HEK293 (cell line): ENCODE measurements at regions not wholly inside any gene's neighbourhood (a gene's known extent, or its start where the extent isn't known, plus 50 kb on each side); places are given as distances from the start of the nearest gene placed in this dataset.

Experiments used
- HOXA7 ChIP-seq: sonication (generic); formaldehyde crosslinking; IDR thresholded peaks from 2 replicates; pipeline ENCODE4 v1.8.1; 2022; ENCODE audit warnings: missing genetic modification reagents, borderline replicate concordance
- OSR2 ChIP-seq: fragments of 450-650 bp; formaldehyde crosslinking; IDR thresholded peaks from 2 replicates; pipeline ENCODE4 v1.5.1; 2016; ENCODE audit warnings: missing biosample characterization, missing genetic modification characterization
- PRDM6 ChIP-seq: fragments of 450-650 bp; formaldehyde crosslinking; IDR thresholded peaks from 2 replicates; pipeline ENCODE4 v1.5.1; 2017; ENCODE audit warnings: missing biosample characterization, missing genetic modification characterization
- ZEB2 ChIP-seq: fragments of 450-650 bp; formaldehyde crosslinking; IDR thresholded peaks from 2 replicates; pipeline ENCODE4 v1.5.1; 2016; ENCODE audit warnings: missing biosample characterization, missing genetic modification characterization
- ZNF311 ChIP-seq: fragments of 450-650 bp; formaldehyde crosslinking; IDR thresholded peaks from 2 replicates; pipeline ENCODE4 v1.5.1; 2017; ENCODE audit warnings: missing biosample characterization, missing genetic modification characterization, borderline replicate concordance
- TF ChIP-seq, protein P1 (sequence below): fragments of 450-650 bp; formaldehyde crosslinking; IDR thresholded peaks from 2 replicates; pipeline ENCODE4 v1.5.1; 2016; ENCODE audit warnings: missing biosample characterization, missing genetic modification characterization
- TF ChIP-seq, protein P2 (sequence below): fragments of 450-650 bp; formaldehyde crosslinking; IDR thresholded peaks from 2 replicates; pipeline ENCODE4 v1.5.1; 2016; ENCODE audit warnings: missing biosample characterization, missing genetic modification characterization

- TF ChIP-seq OSR2 (tag by site-specific recombination) = no peak
- TF ChIP-seq ZEB2 (tag by site-specific recombination) = no peak
- TF ChIP-seq PRDM6 (tag by site-specific recombination) = no peak
- TF ChIP-seq, protein P1, sequence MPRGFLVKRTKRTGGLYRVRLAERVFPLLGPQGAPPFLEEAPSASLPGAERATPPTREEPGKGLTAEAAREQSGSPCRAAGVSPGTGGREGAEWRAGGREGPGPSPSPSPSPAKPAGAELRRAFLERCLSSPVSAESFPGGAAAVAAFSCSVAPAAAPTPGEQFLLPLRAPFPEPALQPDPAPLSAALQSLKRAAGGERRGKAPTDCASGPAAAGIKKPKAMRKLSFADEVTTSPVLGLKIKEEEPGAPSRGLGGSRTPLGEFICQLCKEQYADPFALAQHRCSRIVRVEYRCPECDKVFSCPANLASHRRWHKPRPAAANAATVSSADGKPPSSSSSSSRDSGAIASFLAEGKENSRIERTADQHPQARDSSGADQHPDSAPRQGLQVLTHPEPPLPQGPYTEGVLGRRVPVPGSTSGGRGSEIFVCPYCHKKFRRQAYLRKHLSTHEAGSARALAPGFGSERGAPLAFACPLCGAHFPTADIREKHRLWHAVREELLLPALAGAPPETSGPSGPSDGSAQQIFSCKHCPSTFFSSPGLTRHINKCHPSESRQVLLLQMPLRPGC (tag by site-specific recombination) = no peak
- TF ChIP-seq, protein P2, sequence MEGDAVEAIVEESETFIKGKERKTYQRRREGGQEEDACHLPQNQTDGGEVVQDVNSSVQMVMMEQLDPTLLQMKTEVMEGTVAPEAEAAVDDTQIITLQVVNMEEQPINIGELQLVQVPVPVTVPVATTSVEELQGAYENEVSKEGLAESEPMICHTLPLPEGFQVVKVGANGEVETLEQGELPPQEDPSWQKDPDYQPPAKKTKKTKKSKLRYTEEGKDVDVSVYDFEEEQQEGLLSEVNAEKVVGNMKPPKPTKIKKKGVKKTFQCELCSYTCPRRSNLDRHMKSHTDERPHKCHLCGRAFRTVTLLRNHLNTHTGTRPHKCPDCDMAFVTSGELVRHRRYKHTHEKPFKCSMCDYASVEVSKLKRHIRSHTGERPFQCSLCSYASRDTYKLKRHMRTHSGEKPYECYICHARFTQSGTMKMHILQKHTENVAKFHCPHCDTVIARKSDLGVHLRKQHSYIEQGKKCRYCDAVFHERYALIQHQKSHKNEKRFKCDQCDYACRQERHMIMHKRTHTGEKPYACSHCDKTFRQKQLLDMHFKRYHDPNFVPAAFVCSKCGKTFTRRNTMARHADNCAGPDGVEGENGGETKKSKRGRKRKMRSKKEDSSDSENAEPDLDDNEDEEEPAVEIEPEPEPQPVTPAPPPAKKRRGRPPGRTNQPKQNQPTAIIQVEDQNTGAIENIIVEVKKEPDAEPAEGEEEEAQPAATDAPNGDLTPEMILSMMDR (tag by site-specific recombination) = no peak
- TF ChIP-seq HOXA7 (CRISPR knock-in tag) = no peak
- no peak for TF ChIP-seq ZNF311 (tag by site-specific recombination)
Observed at GRCh38 chr10:129310881-129311280, 156.2 kb upstream of the MGMT start.
